ENCODE measurements at regions not wholly inside any gene's neighbourhood (a gene's known extent, or its start where the extent isn't known, plus 50 kb on each side); places are given as distances from the start of the nearest gene placed in this dataset.

- peak; percentile 74 for DNase-seq (ENCODE audit: missing footprints)
- intact Hi-C loops (cut with DNase I), result loop anchor here (5.0 kb wide), 2 partner anchors 167 to 208 kb away; partner anchors contain the start of gene NCAM1
- ATAC-seq, result peak; percentile 34
These were observed 165.9 kb upstream of the NCAM1 start for GRCh38 chr11:112795142-112795815.

DNA sequence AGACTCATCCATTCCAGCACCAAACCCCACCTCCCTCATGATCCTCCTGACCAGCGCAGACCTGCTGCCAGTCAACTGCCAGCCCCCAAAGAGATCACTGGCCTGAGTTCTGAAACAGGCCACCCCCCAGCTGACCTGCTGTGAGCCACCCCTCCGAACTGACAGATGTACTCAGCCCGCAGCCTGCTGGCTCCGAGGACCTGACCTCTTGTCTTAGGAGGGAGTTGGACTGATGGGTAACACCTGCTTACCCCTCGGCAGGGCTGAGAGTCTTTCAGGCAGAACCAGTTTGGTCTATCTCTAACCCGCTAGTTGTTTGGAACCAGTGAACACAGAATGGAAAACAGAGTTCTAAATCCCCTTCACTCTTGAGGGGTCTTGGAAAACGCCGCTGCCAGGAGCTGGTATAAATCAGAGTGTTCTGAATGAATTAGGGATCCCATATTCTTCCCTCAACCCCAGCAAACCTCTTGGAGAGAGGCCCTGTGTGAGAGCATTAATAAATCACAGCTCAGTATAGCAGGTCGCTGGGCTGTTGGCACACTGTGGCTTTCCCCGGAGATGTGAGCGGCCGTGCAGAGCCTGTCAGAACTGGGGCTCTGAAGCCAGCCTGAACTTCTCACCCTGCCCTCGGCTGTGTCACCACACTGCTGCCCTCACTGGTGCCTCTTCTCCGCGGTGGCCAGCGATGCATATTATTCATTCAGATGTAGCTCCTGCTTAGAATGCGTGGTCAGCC lies 165.1 kb upstream of the NCAM1 start:
- intact Hi-C loops (cut with DNase I), result loop anchor here (5.0 kb wide), 2 partner anchors 166 to 209 kb away; partner anchors contain the start of gene NCAM1
- DNase-seq (ENCODE audit: missing footprints) (no peak), ATAC-seq (peak; percentile 79)

DNA sequence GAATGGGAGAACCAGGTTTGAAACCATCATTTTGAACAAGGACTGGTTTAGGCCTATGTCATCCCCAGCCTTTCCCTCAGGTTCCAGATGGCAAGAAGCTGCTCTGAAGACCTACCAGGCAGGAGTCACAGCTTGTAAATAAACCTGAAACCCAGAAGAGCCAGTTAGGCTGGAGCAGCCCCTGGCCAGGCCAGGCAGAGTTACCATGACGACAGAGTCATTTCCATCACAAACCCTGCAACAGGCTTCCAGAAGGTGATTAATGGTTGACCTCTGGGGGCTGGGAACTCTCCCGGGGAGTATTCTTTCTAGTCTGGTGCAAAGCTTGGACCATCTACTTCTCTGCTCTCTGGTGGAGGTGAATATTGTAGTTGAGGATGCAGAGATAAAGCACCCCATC lies 164.1 kb upstream of the NCAM1 start:
- ATAC-seq (no peak), DNase-seq (ENCODE audit: missing footprints) (no peak)
- intact Hi-C loops (cut with DNase I), result loop anchor here (5.0 kb wide), 2 partner anchors 165 to 210 kb away; partner anchors contain the start of gene NCAM1

DNA sequence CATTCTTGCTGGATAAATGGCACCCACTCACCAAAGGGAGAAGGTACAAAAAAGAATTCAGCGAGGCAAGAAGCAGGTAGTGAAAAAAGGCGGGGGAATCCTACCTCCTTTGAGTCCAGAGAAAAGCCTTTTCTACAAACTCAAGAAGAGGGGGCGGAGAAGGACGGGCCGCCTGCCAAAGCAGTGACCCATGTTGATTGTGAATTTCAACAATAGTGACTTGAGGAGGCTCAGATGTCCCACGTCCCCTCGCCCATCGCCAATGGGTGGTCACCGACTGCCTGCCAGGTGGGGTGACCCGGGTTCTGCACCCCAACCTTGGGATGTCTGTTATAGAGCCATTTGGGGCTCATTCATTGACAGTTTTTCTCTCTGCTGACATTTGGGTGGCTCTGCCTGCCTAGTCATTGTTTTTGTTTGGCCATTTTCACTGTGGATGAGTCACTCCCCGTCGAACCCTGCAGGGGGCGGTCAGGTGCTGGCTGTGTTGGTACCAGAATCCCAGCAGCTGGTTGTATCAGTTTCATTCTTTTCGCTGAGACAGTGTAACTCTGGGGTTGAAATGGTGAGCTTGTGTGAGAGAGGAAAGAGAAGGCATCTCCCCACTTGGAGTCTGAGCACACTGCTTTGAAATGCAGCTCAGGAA lies 163.4 kb upstream of the NCAM1 start:
- intact Hi-C loops (cut with DNase I), result loop anchor here (5.0 kb wide), 2 partner anchors 165 to 210 kb away; partner anchors contain the start of gene NCAM1
- ATAC-seq (no peak), DNase-seq (ENCODE audit: missing footprints) (no peak)

GRCh38 chr11:112801025-112801816 lies 160.0 kb upstream of the NCAM1 start:
- intact Hi-C loops (cut with DNase I), result no loop called here
- ATAC-seq (no peak), DNase-seq (ENCODE audit: missing footprints) (no peak)

GRCh38 chr11:112801817-112802088 lies 159.5 kb upstream of the NCAM1 start:
- ATAC-seq, result peak; percentile 41
- DNase-seq (ENCODE audit: missing footprints), result no peak
- intact Hi-C loops (cut with DNase I), result no loop called here

DNA sequence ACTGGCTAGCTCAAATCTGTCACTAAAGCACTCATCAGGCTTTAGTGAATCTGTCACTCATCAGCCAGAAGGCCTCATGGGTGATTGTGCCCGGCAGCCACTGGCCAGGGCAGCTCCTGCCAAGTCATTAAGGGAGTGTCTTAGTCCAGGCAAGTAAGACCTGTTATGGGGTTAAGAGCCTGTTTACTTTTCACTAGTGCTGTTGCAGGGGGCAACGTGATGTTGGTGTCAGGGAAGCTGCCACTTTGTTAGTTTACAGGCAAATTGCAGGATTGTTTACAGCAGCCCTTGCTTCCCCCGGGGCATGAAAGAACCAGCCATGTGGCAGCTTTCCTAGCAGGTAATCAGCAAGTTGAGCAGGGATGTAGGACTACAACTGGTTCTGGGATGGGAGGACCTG lies 155.6 kb upstream of the NCAM1 start:
- no peak for DNase-seq (ENCODE audit: missing footprints)
- intact Hi-C loops (cut with DNase I), result no loop called here
- peak; percentile 76 for ATAC-seq

- ATAC-seq (no peak), DNase-seq (ENCODE audit: missing footprints) (no peak)
- intact Hi-C loops (cut with DNase I), result no loop called here
These were observed 155.0 kb upstream of the NCAM1 start for GRCh38 chr11:112806256-112806655.

GRCh38 chr11:112806876-112807275 lies 154.3 kb upstream of the NCAM1 start:
- ATAC-seq, result no peak
- intact Hi-C loops (cut with DNase I), result no loop called here
- DNase-seq (ENCODE audit: missing footprints), result no peak

DNA sequence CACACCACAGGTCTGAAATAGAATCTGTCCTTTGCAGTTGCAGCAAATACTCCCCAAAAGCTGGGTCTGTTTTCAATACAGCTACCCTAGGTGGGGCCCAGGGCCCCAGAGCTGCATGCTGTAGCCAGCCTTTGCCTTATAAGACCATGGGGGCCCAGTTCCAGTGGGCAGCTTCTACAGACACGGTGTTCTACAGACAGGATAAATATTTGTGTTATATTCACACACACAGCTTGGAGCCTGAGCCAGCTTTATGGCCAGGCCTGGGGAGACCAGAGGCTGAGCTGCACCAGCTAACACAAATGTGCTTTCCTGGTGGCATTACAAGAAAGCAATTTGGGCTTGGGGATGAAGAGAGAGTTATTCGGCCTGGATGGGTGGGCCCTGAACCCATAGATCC lies 151.8 kb upstream of the NCAM1 start:
- no peak for ATAC-seq
- no peak for DNase-seq (ENCODE audit: missing footprints)
- intact Hi-C loops (cut with DNase I), result no loop called here

DNA sequence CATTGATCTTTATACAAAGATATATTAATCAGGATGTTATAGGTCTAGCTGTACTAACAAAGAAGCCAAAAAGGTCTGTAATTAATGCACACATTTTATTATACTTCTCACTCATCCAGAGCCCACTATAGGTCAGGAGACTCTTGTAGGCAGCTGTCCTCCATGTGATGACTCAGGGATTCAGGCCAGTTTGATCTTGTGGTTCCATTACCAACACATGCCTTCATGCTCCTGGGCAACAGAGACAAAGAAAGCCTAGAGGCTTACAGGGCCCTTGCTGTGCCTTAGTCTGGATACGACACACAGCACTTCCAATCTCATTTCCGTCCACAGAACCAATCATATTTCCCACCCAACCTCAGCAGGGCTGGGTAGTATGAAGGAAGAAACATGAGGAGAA lies 150.3 kb upstream of the NCAM1 start:
- ATAC-seq (no peak), DNase-seq (ENCODE audit: missing footprints) (no peak)
- intact Hi-C loops (cut with DNase I), result no loop called here

DNA sequence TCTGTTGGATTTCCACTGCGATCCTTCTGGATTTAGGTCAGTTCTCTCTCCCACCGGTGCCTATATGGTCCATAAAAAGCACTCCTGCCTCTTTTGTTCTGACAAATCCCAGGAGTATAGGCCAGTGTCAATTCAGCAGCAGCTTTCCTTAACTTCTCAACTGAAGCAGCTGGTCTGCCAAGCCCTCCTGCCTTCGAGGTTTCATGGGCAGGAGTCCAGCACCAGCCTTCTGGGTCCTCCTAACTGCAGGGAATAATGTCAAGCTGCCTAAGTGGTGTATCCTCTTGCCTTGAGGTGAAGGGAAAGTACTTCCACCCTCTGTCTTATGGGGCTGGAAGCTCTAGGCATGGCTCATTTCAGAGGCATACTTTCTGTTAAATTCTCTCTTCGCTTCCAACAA lies 149.4 kb upstream of the NCAM1 start:
- intact Hi-C loops (cut with DNase I), result no loop called here
- DNase-seq (ENCODE audit: missing footprints), result no peak
- no peak for ATAC-seq

DNA sequence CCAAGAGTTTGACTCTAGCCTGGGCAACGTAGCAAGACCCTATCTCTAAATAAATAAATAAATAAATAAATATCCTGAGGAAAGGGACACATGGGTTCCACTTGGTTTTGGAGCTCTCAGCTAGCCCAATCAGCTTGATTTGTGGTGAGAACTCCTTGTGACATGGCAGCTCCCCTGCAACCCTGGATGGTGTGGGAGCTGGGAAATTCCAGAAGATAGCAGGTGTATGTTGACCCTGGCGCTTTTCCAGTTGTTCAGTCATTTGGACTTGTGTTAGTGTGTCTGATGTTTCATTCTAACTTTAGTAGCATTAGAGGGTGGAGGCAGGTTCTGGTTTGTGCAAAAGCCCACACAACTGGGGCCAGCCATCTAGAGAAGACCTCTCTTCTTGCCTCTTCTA lies 148.5 kb upstream of the NCAM1 start:
- intact Hi-C loops (cut with DNase I), result no loop called here
- DNase-seq (ENCODE audit: missing footprints), result no peak
- ATAC-seq, result no peak

- ATAC-seq (no peak), DNase-seq (ENCODE audit: missing footprints) (no peak)
- intact Hi-C loops (cut with DNase I), result no loop called here
These were observed 147.1 kb upstream of the NCAM1 start for GRCh38 chr11:112814168-112814567.

GRCh38 chr11:112817376-112817775 lies 143.8 kb upstream of the NCAM1 start:
- DNase-seq (ENCODE audit: missing footprints), result no peak
- intact Hi-C loops (cut with DNase I), result no loop called here
- no peak for ATAC-seq

DNA sequence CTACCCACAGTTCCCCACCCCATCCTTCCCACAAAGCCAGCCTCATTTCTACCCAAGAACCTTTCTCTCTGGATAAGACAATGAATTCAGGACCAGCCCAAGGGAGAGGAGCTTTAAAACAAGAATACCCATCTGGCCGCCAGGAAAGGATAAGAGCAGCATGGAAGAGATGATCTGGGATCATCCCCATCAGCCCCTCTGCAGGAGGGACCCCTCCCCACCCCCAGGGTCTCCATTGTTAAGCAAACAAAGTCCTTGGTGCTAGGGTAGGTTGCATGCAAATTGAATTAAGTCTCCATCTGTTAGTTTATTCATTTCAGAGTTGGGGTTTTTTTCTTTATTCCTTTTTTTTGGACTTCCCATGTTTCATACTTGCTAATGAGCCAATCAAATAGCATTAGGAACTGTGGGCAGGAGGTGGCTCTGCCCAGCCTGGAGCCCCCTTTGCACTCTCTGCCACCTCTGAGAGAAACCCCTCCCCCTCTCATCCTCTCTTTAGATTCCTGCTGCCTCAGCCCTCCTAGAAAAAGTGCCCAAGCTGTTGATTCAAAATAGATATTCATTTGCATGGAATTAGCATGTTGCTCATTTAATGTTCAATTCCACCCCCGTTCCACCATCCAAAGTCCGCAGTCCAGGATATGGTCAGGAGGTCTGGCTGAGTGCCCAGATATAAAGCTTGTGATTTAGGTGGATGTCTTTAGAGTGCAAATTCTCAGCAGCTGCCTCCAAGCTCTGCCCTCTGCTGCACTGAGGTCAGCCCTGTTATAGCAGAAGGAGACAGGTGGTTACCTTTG lies 138.5 kb upstream of the NCAM1 start:
- DNase-seq (ENCODE audit: missing footprints) (no peak), ATAC-seq (no peak)
- intact Hi-C loops (cut with DNase I), result no loop called here

DNA sequence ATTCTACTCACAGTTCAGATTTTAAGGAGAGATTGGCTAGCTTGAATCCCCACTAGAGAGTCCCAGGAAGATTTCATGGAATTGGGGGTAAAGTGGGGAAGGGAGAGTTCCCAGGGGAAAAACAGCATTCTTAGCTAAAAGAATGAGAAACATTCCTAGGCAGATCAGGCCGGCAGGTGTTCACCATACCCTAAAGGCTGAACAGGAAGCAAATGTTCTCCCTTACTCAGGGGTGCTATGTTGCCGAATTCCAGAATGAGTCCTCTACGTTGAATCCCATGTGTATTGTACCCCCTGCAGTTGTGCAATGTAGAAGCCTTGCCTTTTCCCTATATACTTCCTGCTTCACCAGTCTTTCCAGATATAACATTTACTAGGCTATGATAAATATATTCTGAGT lies 135.2 kb upstream of the NCAM1 start:
- DNase-seq (ENCODE audit: missing footprints) (no peak), ATAC-seq (no peak)
- intact Hi-C loops (cut with DNase I), result no loop called here

DNA sequence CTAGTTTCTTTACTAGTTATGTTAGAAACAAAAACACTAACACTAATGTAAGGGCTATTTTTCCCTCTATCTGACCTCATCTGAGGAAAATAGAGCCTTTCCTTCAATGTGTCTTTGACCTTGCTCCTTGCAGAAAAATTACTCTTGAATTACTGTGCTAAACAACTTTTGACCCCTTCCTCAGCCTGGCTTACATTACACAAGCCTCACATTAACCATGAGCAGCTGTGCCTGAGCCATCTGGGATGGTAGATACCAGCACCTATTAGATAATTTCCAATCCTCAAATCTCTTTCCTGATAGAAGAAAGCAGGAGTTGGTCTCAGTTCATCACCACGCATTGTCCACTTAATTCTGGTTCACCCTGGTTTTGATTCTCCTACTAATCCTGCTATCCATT lies 134.4 kb upstream of the NCAM1 start:
- ATAC-seq, result no peak
- intact Hi-C loops (cut with DNase I), result no loop called here

DNA sequence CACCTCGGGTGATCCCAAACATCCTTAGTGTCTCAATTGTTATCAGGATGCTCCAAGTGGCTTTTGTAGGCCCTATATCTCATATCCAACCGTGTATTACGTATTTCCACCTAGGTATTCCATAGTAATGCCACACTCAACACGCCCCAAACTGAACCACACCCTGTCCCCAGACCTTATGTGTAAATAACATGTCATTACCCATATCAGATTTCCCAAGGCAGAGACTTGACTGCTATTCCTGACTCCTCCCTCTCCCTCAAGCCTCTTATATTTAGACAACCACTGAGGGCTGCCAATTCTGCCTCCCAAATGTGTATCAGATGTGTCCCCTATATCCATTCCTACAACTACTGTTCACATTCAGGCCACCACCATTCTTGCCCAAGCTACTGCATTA lies 132.8 kb upstream of the NCAM1 start:
- intact Hi-C loops (cut with DNase I), result no loop called here
- ATAC-seq (no peak), DNase-seq (ENCODE audit: missing footprints) (no peak)

More for the DNA sequence above, 134.4 kb upstream of the NCAM1 start:
- no peak for DNase-seq (ENCODE audit: missing footprints)

All from Right ventricle myocardium inferior (tissue), 1 donor.